Activated T-cell treated with anti-CD3 and anti-CD28 coated beads, Interleukin-2, amount 50 U/mL, for 1 hour (primary cell): ENCODE measurements at regions not wholly inside any gene's neighbourhood (a gene's known extent, or its start where the extent isn't known, plus 50 kb on each side); places are given as distances from the start of the nearest gene placed in this dataset.
"Not testable (repeated sequence)": the region's sequence is repeated elsewhere in the genome, so short reads cannot be mapped to it uniquely, and the experiment has no call there.

Experiments used
- DNase-seq: peaks from one replicate; pipeline ENCODE4 v3.0.0-alpha.2; 2020

DNA sequence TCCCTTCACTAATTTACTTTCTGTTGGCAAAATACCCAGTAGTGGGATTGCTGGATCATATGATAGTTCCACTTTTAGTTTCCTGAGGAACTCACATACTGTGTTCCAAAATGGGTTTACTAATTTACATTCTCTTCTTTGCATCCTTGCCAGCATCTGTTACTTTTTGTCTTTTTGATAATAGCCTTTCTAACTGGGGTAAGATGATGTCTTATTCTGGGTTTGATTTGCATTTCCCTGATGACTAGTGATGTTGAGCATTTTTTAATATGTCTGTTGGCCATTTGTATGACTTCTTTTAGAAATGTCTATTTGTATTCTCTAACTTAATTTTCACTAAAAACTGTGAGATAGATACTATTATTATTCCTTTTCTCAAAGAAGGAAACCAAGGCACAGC is 411.7 kb downstream of the SOCS6 start:
- no peak for DNase-seq

DNA sequence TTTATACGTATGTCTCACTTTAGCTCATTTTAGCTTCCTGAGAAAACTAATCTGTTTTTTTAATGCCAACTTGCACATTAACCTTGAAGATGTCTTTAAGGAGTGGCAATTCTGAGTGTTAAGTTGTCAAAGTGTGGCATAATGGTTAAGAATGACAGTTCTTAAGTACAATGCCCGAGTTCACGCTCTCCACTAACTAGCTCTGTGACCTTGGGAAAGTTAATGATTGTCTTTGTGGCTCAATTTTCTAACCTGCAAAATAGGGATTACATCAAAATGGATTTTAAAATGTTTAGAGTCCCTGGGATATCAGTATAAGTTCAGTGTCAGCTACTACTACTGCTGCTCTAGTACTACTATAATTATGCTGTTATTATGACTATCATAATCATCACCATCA is 409.7 kb downstream of the SOCS6 start:
- no peak for DNase-seq

DNA sequence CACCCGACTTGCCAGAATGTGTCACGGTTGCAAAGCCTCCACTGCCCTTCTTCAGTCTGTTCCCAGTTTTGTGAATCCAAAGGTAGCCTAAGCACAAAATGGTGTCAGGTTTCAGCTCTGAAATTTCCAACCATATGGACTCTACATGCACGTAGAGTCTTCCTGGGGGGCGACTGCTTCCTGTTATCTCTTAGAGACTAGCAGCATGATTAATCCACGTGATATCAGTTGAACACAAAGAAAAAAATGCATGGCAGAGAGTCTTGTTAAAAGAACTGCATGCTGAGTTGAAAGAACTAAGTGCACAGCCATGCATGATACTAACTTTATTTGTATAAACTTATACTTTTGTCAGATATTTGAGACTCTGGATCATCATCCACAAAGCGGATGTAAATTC is 404.4 kb downstream of the SOCS6 start:
- no peak for DNase-seq

DNA sequence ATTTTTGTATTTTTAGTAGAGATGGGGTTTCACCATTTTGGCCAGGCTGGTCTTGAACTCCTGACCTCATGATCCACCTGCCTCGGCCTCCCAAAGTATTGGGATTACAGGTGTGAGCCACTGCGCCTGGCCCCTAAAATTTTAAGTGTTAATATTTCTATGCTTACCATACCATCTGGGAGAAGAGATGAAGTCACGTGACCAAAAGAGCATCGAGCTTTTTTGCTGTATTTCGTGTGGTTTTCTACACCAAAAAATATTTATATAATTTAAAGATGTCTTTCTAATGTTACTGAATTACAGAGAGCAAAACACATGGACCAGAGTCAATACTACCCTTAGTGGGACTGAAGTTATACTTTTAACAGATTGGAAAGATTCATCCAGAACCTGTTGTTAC is 400.9 kb downstream of the SOCS6 start:
- not testable (repeated sequence) for DNase-seq

DNA sequence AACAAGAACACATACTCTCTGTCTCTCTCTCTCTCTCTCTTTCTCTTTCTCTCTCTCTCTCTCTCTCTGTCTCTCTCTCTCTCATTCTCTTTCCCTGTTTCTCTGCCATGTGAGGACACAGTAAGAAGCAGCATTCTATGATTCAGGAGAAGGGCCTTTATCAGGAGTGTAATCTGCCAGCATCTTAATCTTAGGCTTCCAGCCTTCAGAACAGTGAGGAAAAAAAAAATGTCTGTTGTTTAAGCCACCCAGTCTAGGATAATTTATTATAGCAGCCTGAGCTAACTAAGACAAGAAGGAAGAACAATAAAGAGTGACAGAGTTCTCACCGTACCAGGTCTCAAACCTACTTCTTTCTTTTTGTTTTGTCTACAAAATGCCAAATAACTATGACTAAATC is 399.4 kb downstream of the SOCS6 start:
- no peak for DNase-seq

DNA sequence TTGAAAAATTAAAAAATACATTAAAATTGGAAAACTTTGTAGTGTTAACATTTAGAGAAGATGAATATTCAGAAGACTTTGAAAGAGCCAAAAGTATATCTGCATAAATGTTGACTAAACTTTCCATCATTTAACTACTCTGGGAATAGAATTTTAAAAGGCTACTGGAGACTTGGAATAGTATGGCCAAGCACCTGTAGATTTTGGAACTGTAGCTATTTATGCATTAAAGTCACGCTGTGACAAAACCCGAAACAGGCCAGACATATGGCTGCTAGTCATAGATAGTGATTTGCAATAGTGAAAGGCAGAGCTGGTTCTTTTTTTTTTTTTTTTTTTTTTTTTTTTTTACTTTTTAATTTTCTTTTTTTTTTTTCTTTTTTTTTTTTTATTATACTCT is 396.0 kb downstream of the SOCS6 start:
- DNase-seq, result no peak

DNA sequence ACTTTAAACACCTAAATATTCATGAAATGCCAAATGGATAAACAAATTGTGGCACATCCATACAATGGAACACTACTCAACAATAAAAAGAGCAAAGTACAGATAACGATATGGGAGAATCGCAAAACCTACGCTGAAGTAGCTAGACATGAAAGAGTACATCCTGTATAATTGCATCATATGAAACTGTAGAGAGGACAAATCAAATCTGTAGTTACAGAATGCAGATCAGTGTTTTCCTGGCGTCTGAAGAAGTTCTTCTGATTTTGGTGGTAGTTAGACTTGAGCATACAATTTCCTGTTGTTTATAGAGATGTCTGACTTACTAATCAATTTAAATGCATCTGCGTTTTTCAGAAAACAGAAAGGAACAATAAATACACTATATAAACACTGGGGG is 394.4 kb downstream of the SOCS6 start:
- DNase-seq, result no peak

DNA sequence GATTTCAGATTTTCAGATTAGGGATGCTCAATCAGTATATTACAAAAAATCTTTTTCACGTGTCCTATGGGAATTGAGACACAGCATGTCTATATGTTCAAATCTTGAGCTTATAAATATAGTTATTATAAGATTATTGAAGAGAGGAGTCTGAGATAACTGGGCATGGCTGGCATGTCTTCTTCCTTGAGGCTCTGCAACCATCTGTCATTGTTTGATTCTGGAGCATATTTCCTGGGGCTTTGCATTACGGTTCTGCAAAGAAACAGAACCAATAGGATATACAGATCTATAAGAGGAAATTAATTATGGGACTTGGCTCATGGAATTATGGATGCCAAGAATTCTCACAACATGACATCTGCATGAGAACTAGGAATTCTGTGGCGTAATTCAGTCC is 386.1 kb downstream of the SOCS6 start:
- DNase-seq, result no peak

DNA sequence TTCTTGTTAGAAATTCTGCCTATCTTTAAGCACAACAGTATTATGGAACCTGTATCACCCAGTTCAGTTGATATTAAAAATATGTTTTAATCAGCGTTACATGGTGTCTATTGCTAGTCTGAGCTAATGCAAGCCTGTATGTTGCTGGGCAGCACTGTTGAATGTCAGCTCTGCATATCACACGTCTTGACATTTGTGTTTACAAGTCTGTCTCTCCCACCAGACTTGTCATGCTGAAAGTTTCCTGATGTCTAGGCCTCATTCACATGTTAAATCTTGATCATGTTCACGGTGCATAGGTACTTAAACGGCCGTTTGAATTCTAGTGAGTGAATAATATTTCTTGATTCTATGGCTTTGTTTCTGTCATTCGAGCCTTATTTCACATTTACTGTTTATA is 385.0 kb downstream of the SOCS6 start:
- DNase-seq, result no peak

DNA sequence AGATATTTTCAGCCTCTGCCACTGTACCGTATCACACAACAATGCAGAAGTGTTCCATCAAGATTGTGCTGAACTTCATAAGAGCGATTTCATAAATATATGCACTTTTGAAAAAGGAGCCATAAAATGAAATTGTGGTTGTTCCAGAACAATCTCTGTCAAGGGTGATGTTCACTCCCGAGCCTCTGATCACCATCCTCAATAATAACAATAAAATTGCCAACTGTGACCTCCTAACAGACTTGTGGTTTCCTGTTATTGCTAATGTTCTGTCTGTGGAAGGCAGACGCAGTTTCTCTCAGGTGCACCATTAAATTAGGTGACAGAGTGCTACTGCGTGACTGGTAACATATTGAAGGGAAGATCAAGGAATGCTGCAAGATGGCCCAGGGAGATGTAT is 383.7 kb downstream of the SOCS6 start:
- no peak for DNase-seq

DNA sequence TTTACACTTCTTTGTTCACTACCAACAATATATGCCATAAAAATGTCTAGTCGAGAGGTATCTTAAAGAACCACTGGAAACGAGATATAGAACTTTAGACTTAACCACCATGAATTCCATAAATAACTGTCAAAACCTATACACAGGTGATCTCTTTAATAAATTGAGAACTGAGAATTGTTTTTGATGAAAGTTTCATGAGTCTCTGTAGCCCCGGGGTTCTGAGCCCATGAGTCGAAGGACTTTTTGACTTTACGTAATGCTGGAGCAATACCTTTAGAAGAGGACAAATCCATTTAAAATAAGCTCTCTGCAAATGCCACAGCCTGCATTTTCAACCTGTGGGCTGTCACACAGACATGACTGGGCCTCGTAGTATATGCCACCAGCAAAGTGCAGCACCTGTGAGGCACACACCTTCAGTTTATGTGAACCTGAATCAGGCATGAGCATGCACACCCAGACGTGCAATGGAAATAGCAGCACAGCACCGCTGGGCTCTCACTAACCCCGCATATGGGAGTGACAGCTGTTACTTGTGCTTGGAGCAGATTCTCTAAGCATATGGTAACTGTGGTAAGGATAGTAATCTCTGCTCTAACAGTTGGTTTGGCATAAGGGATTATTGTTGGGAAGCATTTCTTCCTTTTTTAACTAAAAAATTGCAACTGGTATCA is 383.2 kb downstream of the SOCS6 start:
- DNase-seq, result peak; percentile 41

DNA sequence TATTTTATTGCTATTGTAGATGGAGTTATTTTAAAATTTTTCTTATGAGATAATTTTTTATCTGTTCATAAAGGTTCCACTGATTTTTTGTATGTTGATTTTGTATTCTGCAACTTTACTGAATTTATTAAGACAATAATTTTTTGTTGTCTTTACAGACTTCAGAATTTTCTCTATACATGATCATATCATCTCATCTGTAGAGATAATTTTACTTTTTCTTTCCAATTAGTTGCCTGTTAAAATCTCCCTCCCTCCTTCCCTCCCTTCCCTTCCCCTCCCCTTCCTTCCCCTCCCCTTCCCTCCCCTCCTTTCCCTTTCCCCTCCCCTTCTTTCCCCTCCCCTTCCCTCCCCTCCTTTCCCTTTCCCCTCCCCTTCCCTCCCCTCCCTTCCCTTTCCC is 378.1 kb downstream of the SOCS6 start:
- DNase-seq, result no peak

DNA sequence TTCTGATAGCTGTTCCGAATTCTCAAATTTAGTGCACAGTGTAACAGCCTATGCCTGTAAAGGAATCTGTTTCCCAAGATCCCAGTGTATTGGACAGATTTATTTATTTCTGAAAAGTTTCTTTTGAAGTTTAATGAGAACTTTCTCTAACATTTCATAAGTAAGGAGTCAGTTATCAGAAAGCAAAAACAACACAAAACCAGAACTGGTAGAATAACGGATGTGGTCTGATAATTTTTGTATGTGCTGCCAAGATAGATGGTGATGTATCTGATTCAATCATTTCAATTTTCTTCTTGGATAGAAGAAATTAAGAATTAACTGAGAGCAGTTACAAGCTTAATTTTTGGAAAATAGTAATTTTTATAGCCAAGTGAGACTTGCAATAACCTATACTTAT is 374.3 kb downstream of the SOCS6 start:
- DNase-seq, result no peak

DNA sequence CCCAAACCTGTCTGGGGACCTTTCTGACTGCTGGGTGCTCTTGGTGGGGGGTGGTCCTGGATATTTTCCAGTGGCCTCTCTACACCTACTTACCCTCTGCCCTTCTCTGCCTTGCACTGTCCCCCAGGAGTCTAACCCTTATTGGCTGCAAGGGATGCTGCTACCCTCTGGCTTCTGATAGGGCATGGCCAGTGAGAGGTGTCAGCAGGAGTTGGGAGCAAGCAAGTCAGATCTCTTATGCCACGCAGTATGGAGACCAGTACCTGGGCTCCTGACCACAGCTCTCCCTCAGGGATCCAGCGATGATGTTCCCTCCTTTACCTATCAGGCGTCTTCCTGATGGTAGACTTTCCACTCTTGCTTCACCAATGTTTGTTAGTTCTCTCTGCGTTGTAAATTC is 373.7 kb downstream of the SOCS6 start:
- no peak for DNase-seq

DNA sequence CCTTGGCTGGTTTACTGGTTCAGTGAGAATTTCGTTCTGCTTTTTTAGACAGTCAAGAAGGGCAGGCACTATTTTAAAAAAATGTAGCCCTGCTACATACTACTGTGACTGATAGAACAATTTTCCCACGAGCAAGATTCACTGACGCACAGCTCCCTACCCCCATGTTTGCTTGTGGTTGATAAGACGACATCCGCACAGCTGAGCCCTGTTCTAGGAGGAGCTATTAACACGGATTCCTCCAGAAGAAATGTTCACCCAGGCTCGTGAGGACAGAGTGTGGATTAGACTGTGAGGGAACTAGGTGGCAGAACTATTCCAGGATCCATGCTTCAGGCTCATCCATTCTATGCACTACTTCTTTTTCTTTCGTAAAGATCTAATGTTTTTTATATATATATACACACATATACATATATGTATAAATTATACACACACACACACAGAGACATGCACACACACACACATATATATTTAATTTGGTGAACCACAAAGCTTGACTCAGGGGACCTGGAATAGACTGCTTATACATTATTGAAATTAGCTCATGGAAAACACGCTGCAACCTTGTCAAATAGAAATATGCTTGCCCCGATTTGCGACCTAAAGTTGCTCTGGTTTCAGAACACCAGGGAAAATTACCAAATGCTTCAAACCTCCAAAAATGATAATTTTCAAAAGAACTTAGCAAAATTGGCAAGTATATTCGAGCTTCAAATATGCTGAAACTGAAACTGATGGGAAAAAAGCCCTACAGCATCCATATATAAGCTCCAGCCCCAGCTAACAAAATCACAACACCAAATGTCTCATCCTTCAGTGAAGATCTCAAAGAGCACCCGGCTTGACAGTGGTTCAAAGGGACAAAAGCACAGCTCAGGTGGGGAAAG is 370.4 kb downstream of the SOCS6 start:
- DNase-seq, result peak; percentile 49

DNA sequence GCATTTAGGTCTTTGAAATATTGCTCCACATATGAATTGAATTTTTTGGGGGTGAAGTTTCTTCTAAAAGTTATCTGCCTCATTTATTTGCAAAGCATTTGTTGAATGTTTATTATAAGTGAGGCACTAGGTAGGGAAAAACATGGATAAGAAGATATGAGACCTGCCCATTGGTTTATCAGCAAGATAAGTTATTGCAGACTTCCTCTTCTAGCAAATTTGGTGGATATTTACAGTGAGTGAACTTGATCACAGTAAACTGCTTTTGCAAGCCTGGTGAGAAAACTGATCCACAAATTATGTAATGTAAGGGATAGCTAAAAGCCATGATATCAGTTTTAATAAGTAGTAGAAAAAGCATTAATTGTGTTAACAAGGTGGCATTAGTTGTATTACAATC is 364.8 kb downstream of the SOCS6 start:
- DNase-seq, result no peak

DNA sequence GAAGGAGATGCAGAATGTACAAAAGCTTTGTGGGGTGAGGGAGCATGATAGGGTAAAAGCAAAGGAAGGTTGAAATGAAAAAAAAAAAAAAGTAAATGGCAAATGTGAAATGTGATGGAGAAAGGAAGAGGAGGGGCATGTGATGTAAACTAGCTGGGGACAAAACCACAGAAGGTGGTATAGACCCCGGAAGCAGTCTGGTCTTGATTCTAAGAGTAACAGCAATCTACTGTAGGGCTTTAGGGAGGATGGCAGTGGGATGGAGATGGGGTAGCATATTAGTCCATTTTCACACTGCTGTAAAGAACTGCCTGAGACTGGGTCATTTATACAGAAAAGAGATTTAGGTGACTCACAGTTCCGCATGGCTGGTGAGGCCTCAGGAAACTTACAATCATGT is 362.0 kb downstream of the SOCS6 start:
- no peak for DNase-seq

DNA sequence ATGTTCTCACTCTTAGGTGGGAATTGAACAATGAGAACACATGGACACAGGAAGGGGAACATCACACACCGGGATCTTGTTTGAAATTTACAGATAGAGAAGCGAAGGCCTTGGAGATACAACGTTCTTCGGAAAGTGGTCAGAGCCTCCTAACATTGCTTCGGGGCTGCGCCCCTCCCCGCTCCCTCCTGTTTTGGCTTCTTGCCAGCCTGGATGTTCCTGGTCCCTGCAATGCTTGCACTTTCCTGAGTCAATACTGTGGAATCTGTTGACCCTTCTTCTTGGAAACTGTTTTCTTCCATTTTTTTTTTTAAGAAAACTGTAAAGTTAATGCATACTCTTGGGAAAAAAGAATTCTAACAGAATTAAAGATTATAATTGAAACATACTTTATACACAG is 360.8 kb downstream of the SOCS6 start:
- no peak for DNase-seq

DNA sequence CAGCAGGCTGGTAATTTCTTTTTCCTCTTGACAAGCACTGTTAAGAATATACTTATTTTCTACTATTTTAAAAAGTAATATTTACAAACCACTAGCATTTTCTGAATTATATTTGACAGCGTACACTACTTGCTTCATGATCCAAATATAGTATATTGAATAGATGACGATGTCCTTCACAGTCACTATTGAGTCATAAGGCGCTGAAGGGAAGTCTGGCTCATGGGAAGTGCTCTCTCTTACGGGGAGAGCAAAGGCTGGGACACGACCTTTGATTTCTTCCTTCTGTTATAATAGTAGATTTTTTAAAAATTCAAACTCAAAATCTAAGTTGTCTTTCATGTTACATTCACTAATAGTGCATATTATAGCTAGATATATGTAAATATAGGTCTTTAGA is 357.1 kb downstream of the SOCS6 start:
- DNase-seq, result no peak

DNA sequence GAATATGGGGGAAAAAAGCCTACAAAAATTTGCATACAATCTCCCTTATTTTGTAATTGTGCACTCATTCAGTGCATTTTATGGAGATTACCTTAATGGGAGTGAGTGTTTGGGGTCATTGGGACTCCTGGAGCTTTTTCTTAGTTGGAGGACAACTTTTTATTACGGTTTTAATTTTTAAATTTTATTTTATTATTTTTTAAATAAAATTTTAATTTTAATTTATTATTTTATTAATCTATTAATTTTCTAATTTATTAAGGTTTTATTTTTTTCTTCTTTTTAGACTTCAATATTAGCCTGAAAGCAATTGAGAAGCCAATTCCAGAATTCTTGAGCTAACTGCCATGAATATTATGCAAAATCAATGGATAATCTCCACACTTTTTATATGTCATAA is 355.0 kb downstream of the SOCS6 start:
- DNase-seq, result no peak

DNA sequence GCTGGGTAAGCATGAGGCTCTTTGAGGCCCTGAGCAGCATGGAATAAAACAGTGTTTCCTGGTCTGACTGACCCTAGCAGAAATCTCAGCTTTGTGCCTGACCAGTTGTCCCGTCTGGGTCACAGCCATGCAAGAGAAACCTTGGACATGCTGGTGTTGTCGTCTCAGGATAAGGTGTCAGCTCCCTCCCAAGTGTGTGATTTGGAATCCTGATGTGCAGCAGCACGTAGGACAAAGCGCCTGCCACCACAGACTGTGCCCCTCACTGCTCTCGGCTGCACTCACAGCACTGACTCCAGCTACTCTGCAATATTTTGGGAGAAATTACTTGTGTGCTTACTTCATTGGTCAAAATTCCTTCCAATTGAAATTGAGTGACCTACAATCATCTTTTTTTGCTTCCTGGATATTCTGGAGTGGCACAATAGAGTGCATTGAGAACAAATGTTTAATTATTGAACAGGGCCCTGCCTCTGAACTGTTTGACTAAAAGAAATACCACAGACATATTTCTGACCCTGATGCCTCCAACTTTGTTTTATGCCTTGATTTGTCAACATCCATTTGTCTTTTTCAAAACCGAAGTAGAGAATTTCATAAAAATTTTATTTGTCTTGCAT is 352.4 kb downstream of the SOCS6 start:
- DNase-seq, result no peak

DNA sequence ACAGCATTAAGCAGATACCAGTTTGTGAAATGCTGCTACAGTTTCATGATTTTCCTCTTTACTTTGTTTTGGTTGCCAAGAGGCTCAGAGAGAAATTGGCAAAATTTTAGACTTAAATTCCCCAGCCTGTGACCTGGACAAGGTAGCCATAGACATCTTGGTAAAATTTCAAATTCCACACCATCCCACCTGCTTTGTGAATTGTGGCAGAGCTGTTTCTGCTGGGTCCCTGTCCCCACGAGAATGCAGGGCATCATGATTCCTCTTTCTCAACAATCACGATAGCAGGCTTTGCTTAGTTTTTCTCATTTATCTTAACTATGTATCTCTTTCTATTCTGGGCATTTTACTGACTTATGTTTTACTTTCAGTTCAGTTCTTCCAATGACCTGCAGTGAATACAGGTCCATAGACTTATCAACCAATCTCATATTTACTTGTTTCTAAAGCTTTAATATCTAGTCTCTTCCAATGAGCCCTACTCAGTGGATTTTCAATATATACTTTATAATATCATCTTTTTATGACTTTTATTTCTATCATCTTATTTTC is 351.6 kb downstream of the SOCS6 start:
- no peak for DNase-seq

DNA sequence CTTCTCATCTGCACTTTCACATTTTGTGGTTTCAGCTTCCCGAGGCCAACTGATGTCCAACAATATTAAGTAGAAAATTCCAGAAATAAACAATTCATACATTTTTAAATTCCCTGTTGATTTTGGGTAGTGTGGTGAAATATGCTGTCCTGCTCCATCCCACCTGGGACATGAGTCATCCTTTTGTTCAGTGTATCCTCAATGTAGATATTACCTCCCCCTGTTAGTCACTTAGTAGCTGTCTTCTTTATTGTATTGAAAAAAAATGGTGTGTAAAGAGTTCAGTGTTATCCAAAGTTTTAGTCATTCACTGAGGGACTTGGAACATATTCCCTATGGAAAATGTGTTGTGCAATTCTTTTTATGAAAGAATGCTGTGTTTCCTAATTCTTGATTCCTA is 348.1 kb downstream of the SOCS6 start:
- DNase-seq, result no peak

DNA sequence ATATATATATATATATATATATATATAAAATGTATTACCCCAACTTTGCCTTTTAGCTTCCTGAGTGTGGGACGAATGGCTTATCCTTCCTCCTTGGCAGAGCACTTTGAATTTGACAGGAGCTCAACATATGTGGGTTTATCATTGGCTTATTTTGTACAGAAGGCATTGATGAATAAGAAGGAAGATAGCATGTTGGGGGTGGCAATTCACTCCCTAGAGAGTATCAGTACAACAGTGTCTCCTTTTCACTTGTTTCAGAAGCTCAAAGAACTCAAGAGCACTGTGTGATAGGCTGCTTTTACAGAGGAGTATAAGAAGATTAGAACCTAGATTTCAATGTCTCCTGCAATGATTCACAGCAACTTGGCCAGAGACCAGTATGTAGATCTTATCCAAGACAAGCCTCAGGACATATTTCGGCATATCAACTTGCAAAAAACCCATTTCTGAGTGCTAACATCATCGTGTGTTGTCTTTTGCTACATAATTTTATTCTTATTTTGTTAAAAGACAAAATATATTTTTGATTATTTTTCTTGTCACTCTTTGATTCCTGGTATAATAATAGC is 345.8 kb downstream of the SOCS6 start:
- no peak for DNase-seq
